Osteoblast (primary cell): ENCODE measurements at regions not wholly inside any gene's neighbourhood (a gene's known extent, or its start where the extent isn't known, plus 50 kb on each side); places are given as distances from the start of the nearest gene placed in this dataset.

Experiments
- DNase-seq: peaks from one replicate; pipeline ENCODE4 v3.0.0; 2011; ENCODE audit warnings: low spot score, mixed read lengths; ENCODE audit not compliant: insufficient read length; ENCODE audit errors: missing footprints
- H2AFZ ChIP-seq: 2 replicates; pipeline ENCODE4 v1.6.0; 2011; ENCODE audit warnings: mild to moderate bottlenecking, low read length
- H3K27ac ChIP-seq: 2 replicates; pipeline ENCODE4 v1.5.1; 2011; ENCODE audit warnings: mild to moderate bottlenecking, low read depth, low read length, moderate library complexity
- H3K27me3 ChIP-seq: 2 replicates; pipeline ENCODE4 v1.6.0; 2012; ENCODE audit warnings: mild to moderate bottlenecking, control low read depth, inconsistent platforms, low read length, moderate library complexity; ENCODE audit not compliant: insufficient read depth
- H3K36me3 ChIP-seq: 2 replicates; pipeline ENCODE4 v1.5.1; 2011; ENCODE audit warnings: mild to moderate bottlenecking, low read length, control low read depth, moderate library complexity; ENCODE audit not compliant: insufficient read depth
- H3K4me1 ChIP-seq: 2 replicates; pipeline ENCODE4 v1.5.1; 2011; ENCODE audit warnings: mild to moderate bottlenecking, low read length, control low read depth, moderate library complexity; ENCODE audit not compliant: insufficient read depth
- H3K4me2 ChIP-seq: 2 replicates; pipeline ENCODE4 v1.6.0; 2011; ENCODE audit warnings: mild to moderate bottlenecking, low read length; ENCODE audit not compliant: insufficient read depth
- H3K4me3 ChIP-seq: fragments of 200-600 bp; sonication (generic); 3 replicates; pipeline ENCODE4 v1.5.1; 2012; ENCODE audit warnings: mild to moderate bottlenecking, low read length, inconsistent platforms; ENCODE audit not compliant: insufficient read depth
- H3K79me2 ChIP-seq: 2 replicates; pipeline ENCODE4 v1.6.0; 2012; ENCODE audit warnings: mild to moderate bottlenecking, low read length, control low read depth, inconsistent platforms; ENCODE audit not compliant: insufficient read depth
- H3K9me3 ChIP-seq: 2 replicates; pipeline ENCODE4 v1.5.1; 2011; ENCODE audit warnings: low read depth, low read length, control low read depth
- H4K20me1 ChIP-seq: 2 replicates; pipeline ENCODE4 v1.6.0; 2012; ENCODE audit warnings: mild to moderate bottlenecking, low read length, control low read depth; ENCODE audit not compliant: insufficient read depth
- CTCF ChIP-seq: IDR thresholded peaks from 2 replicates; pipeline ENCODE4 v1.5.1; 2011; ENCODE audit warnings: mild to moderate bottlenecking, low read depth, low read length, moderate library complexity; ENCODE audit errors: extremely low read depth

- peaks cover 16% of the 10 kb centered on the region for H3K27me3 ChIP-seq
- TF ChIP-seq CTCF, result no peak
- no peak for DNase-seq
- H3K36me3 ChIP-seq, result no peaks in the 10 kb centered on the region
- no peak overlapping the region for H3K4me3 ChIP-seq
- H3K79me2 ChIP-seq, result no peaks in the 10 kb centered on the region
- no peaks in the 10 kb centered on the region for H3K4me1 ChIP-seq
- no peak overlapping the region for H3K27ac ChIP-seq
- peaks cover 5% of the 10 kb centered on the region for H3K9me3 ChIP-seq
- no peak overlapping the region for H2AFZ ChIP-seq
- H3K4me2 ChIP-seq, result no peak overlapping the region
- H4K20me1 ChIP-seq, result no peaks in the 10 kb centered on the region
Measured at GRCh38 chr22:27574002-27574366, 227.6 kb downstream of the MN1 start.

GRCh38 chr22:27574651-27575050 lies 226.9 kb downstream of the MN1 start:
- no peak overlapping the region for H3K4me3 ChIP-seq
- H3K27ac ChIP-seq, result no peak overlapping the region
- no peaks in the 10 kb centered on the region for H4K20me1 ChIP-seq
- H3K4me2 ChIP-seq, result no peak overlapping the region
- no peak for DNase-seq
- peaks cover 16% of the 10 kb centered on the region for H3K27me3 ChIP-seq
- no peaks in the 10 kb centered on the region for H3K4me1 ChIP-seq
- peaks cover 5% of the 10 kb centered on the region for H3K9me3 ChIP-seq
- H3K79me2 ChIP-seq, result no peaks in the 10 kb centered on the region
- no peak overlapping the region for H2AFZ ChIP-seq
- H3K36me3 ChIP-seq, result no peaks in the 10 kb centered on the region
- TF ChIP-seq CTCF, result no peak

- H4K20me1 ChIP-seq, result no peaks in the 10 kb centered on the region
- H3K9me3 ChIP-seq, result peaks cover 5% of the 10 kb centered on the region
- TF ChIP-seq CTCF, result no peak
- H3K36me3 ChIP-seq, result no peaks in the 10 kb centered on the region
- H3K4me1 ChIP-seq, result no peaks in the 10 kb centered on the region
- H3K27me3 ChIP-seq, result peaks cover 16% of the 10 kb centered on the region
- no peak overlapping the region for H3K27ac ChIP-seq
- no peak overlapping the region for H3K4me2 ChIP-seq
- H3K79me2 ChIP-seq, result no peaks in the 10 kb centered on the region
- no peak for DNase-seq
- no peak overlapping the region for H2AFZ ChIP-seq
- no peak overlapping the region for H3K4me3 ChIP-seq
Measured at GRCh38 chr22:27575348-27575747, 226.2 kb downstream of the MN1 start.

- no peak for DNase-seq
- H4K20me1 ChIP-seq, result no peaks in the 10 kb centered on the region
- H2AFZ ChIP-seq, result no peak overlapping the region
- H3K36me3 ChIP-seq, result no peaks in the 10 kb centered on the region
- no peak overlapping the region for H3K4me3 ChIP-seq
- H3K27me3 ChIP-seq, result peaks cover 16% of the 10 kb centered on the region
- no peak overlapping the region for H3K27ac ChIP-seq
- H3K4me1 ChIP-seq, result no peaks in the 10 kb centered on the region
- H3K9me3 ChIP-seq, result peaks cover 5% of the 10 kb centered on the region
- H3K79me2 ChIP-seq, result no peaks in the 10 kb centered on the region
- H3K4me2 ChIP-seq, result no peak overlapping the region
- TF ChIP-seq CTCF, result no peak
Measured at GRCh38 chr22:27576413-27576812, 225.1 kb downstream of the MN1 start.
